Activated CD4-positive, alpha-beta T cell treated with anti-CD3 and anti-CD28 coated beads, Interleukin-10, Interleukin-2, amounts not matched to agents 100 ng/mL and 50 ng/mL, durations not matched to agents 16 hours and 8 hours (primary cell): ENCODE measurements at regions not wholly inside any gene's neighbourhood (a gene's known extent, or its start where the extent isn't known, plus 50 kb on each side); places are given as distances from the start of the nearest gene placed in this dataset.
A peak's percentile ranks its signal among the peaks of the same experiment; 100 is the strongest.
"Not testable (repeated sequence)": the region's sequence is repeated elsewhere in the genome, so short reads cannot be mapped to it uniquely, and the experiment has no call there.

Experiments used
- DNase-seq: peaks from one replicate; pipeline ENCODE4 v3.0.0-alpha.2; 2020

DNA sequence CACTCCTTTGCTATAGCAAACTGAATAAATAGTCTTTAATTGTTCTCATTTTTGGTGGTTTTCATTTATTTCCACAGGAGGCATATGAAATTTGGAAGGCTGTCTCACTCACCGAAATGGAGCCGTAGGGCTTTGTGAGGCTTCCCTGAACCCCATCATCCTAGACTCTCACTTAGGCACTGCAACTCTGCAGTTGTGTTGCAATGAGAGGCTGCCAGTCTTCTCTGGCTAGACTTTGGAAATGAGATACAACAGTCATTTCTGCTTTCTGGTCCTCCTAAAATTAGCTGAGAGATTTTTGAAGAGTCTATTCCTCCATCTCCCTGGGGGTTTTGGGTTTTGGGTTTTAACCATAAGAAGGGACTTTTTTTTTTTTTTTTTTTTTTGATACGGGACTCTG, 146.5 kb downstream of the SH3BGRL start:
- DNase-seq: no peak

DNA sequence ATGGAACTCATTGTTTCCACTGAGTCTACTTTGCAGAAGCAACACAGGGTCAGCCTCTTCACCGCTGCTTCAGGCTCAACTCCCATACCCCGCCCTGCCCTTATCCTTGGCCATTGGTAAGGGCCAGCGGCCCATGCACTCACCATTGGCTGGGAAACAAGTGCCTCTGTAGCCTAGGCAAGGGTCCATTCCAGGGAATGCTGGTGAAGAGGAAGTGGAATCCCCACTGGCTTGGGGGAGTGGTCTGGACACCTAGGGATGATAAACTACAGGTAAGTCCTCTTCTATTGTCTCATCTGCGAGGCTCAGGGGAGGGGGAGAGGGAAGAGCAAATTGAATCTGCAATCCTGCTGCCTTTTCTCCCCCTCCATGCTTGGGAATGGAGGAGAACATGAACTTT, 153.1 kb downstream of the SH3BGRL start:
- no peak for DNase-seq

DNA sequence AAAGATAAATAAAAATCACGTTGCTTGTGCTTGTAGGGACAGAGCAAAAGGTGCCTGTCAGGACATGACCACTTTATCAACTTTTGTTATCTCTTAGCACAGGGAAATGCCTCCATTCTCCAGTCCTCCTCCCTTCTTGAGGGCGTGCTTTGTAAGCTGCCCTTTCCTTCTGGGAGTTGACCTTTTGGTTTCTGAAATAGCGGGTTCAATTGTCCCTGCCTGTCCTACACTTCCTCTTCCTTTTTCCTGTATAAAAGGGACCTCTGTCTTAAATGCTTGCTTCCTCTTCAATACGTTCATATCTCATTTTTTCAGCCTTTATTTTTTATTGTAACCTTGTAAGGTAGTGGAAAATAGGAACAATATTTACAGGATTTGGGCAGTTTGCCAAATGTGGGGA, 153.5 kb downstream of the SH3BGRL start:
- no peak for DNase-seq

DNA sequence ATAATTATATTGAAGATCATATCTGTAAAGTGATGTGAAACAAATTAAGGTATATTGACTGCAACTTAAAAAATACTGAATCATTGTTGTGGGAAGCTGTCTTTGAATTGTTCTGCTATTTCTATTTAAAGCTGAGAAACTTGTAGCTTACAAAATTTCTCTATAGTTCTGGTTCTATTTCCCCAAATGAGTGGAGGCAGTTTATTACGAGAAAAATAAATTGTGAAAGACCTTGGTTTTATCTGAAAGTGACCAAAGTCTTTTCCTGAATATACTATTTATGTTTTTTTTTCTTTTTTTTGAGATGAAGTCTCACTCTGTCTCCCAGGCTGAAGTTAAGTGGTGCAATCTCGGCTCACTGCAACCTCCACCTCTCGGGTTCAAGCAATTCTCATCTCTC, 165.4 kb downstream of the SH3BGRL start:
- no peak for DNase-seq

- peak; percentile 15 for DNase-seq
Observed at GRCh38 chrX:81377329-81377728, 175.4 kb downstream of the SH3BGRL start.

- no peak for DNase-seq
Observed at GRCh38 chrX:81378560-81378959, 176.7 kb downstream of the SH3BGRL start.

DNA sequence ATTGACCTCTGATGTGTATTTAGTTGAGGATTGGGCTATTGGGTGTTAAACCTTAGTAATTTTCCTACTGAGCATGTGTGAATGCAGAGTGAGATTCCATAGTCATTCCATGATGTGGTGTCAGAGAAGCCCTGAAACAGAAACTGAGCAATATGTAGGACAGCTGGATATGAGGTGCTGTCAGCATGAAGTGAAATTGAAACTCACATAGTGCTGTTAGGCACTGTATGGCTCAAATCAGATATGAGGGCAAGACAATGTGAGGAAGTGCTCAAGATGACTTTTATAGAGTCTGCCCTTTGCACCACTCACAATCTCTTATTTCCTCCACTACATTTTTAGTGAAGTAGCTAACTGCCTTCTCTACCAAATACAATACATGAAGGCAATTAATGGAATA, 188.3 kb downstream of the SH3BGRL start:
- peak; percentile 2 for DNase-seq

DNA sequence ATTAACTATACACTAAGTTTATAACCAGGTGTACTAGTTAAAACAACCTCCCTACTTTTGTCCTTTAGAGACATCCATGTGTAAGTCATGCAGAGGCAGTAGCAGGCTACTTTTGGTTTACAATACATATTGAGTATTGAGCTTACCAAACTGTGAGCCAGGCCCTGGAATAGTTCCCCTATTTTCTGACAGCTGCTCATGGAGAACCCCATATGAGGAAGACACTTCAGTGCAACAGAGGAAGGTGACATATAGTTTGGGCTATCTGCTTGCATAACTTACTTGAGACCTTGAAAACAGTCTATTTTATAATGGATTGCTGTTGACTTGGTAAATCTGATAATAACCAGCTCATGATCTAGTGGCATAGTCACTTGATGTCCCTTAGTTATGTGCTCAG, 190.5 kb downstream of the SH3BGRL start:
- DNase-seq: no peak

- DNase-seq: no peak
Observed at GRCh38 chrX:81405781-81406180, 203.9 kb downstream of the SH3BGRL start.

- DNase-seq: no peak
Observed at GRCh38 chrX:81411517-81411916, 209.6 kb downstream of the SH3BGRL start.

DNA sequence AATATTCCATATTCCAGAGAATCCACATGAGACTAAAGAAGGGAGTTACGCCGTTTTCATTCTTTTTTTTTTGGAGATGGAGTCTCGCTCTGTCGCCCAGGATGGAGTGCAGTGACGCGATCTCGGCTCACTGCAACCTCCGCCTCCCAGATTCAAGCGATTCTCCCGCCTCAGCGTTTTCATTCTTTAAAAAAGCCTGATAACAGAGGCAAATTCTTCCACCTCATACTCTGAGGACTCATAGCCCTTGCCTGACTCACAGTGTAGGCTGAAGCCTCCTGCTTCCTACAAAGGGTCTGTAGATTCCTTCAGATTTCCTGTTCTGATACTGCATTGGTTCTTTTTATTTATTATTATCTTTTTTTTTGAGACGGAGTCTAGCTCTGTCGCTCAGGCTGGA, 210.5 kb downstream of the SH3BGRL start:
- DNase-seq: no peak

DNA sequence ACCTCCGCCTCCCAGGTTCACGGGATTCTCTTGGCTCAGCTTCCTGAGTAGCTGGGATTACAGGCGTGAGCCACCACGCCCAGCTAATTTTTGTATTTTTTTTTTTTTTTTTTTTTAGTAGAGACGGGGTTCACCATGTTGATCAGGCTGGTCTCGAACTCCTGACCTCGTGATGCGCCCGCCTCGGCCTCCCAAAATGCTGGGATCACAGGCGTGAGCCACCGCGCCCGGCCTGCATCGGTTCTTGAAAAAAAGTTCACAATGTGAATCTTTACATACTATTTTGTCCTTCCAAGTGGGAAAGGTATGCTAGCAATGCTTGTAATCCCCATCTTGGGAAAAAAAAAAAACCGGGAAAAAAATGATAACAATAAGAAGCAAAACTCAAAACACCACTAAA, 211.0 kb downstream of the SH3BGRL start:
- not testable (repeated sequence) for DNase-seq

DNA sequence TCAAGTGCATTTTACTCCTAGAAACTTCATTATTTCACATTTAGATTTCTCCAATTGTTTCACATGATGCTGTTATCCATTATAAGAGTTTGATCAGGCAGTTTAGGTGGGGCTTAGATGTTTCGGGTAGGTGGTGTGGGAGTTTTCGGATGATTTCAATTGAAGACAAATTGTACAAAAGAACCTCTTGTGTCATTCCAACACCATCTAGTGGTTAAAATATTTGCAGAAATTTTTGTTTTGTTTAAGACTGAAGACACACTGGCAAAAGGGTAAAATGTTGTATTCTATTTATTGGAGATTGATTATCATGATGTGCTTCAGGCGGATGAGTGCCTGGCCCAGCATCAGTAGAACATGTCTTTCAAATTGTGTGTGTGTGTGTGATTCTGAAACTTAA, 212.7 kb downstream of the SH3BGRL start:
- no peak for DNase-seq
